ENCODE measurements at regions not wholly inside any gene's neighbourhood (a gene's known extent, or its start where the extent isn't known, plus 50 kb on each side); places are given as distances from the start of the nearest gene placed in this dataset.
A peak's percentile ranks its signal among the peaks of the same experiment; 100 is the strongest.

GRCh38 chr7:81648716-81649115 lies 121.1 kb downstream of the HGF start:
- no peak for DNase-seq (ENCODE audit: low read depth, low spot score)
- ChIA-PET POLR2A (no interaction called here), CTCF (no interaction called here)
- no peak overlapping the region for H3K4me3 ChIP-seq (ENCODE audit: low read depth, low read length)
- TF ChIP-seq, protein P1, sequence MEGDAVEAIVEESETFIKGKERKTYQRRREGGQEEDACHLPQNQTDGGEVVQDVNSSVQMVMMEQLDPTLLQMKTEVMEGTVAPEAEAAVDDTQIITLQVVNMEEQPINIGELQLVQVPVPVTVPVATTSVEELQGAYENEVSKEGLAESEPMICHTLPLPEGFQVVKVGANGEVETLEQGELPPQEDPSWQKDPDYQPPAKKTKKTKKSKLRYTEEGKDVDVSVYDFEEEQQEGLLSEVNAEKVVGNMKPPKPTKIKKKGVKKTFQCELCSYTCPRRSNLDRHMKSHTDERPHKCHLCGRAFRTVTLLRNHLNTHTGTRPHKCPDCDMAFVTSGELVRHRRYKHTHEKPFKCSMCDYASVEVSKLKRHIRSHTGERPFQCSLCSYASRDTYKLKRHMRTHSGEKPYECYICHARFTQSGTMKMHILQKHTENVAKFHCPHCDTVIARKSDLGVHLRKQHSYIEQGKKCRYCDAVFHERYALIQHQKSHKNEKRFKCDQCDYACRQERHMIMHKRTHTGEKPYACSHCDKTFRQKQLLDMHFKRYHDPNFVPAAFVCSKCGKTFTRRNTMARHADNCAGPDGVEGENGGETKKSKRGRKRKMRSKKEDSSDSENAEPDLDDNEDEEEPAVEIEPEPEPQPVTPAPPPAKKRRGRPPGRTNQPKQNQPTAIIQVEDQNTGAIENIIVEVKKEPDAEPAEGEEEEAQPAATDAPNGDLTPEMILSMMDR (IDR thresholded peaks at IDR 0.05; ENCODE audit: insufficient read depth, low read length, missing control alignments) = no peak

GRCh38 chr7:81645435-81645834 lies 124.4 kb downstream of the HGF start:
- ChIA-PET CTCF (no interaction called here), POLR2A (no interaction called here)
- DNase-seq (ENCODE audit: low read depth, low spot score) = no peak
- H3K4me3 ChIP-seq (ENCODE audit: low read depth, low read length) = no peak overlapping the region
- TF ChIP-seq, protein P1 (IDR thresholded peaks at IDR 0.05; ENCODE audit: insufficient read depth, low read length, missing control alignments) = no peak

DNA sequence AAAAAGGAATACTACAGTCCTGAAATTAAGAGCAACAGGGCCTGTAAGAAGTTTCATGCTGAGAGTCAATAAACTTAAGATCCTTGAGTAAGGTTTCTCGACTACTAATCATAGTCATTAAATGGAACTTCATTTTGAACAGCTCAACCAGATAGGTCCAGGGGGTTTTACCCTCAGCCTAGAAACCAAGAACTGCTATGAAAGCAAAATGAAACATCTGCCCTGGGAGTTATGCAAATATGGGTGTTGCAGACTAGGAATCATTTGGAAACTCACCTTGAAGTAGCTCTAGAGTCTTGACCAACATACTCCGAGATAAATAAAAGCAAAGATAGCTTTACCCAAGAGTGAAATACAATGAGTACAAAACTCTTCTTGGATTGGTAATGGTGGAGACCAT lies 128.0 kb downstream of the HGF start:
- CTCF ChIA-PET = interaction anchor here (0.8 kb wide), 1 partner anchor 12 kb away, joined by 3 read pairs; no protein-coding TSS in a partner anchor
- TF ChIP-seq, protein P1 (IDR thresholded peaks at IDR 0.05; ENCODE audit: insufficient read depth, low read length, missing control alignments) = no peak
- POLR2A ChIA-PET = no interaction called here

DNA sequence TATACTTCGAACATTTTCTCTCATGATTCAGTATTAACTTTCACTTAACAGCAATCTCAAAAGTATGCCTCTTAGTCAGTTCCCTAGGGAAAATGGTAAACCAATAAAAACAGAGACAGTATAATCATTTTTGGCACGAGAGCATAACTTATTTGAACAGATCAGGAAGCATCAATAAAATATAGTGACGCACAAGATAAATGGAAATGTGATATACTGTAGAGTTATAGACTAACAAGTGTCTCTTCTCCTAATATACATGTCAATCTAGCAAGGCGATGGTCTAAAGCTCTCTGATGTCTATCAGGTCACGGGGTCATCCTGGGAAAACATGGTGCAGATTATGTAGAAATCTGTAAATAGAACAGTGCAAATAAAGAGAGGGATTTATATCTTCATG lies 131.6 kb downstream of the HGF start:
- POLR2A ChIA-PET = no interaction called here
- CTCF ChIA-PET = no interaction called here
- H3K4me3 ChIP-seq (ENCODE audit: low read depth, low read length) = no peak overlapping the region
- DNase-seq (ENCODE audit: low read depth, low spot score) = peak; percentile 85
- TF ChIP-seq, protein P1 (IDR thresholded peaks at IDR 0.05; ENCODE audit: insufficient read depth, low read length, missing control alignments) = no peak

More for the DNA sequence above, 128.0 kb downstream of the HGF start:
- DNase-seq (ENCODE audit: low read depth, low spot score) = no peak
- H3K4me3 ChIP-seq (ENCODE audit: low read depth, low read length) = no peak overlapping the region

GRCh38 chr7:81637534-81637933 lies 132.3 kb downstream of the HGF start:
- TF ChIP-seq, protein P1 (IDR thresholded peaks at IDR 0.05; ENCODE audit: insufficient read depth, low read length, missing control alignments) = no peak

DNA sequence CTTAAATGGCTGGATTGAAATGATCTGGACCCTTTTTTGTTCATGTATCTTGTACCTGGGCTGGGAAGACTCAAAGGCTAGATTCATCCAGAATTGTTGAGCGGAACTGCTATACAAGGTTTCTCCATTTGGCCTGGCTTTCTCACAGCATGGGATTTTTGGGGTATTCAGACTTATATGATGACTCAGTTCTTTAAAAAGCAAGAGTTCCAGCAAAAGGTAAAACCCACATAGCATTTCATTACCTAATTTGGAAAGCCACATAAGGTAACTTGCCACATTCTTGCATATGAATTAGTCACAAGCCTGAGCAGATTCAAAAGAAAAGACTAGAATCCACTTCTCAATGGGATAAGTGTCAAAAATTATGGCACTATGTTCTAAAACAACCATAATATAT lies 137.4 kb downstream of the HGF start:
- TF ChIP-seq, protein P1 (IDR thresholded peaks at IDR 0.05; ENCODE audit: insufficient read depth, low read length, missing control alignments) = no peak
- POLR2A ChIA-PET = no interaction called here
- CTCF ChIA-PET = no interaction called here
- no peak for DNase-seq (ENCODE audit: low read depth, low spot score)
- H3K4me3 ChIP-seq (ENCODE audit: low read depth, low read length) = no peak overlapping the region

More at GRCh38 chr7:81637534-81637933, 132.3 kb downstream of the HGF start:
- ChIA-PET POLR2A (no interaction called here), CTCF (no interaction called here)
- no peak overlapping the region for H3K4me3 ChIP-seq (ENCODE audit: low read depth, low read length)
- no peak for DNase-seq (ENCODE audit: low read depth, low spot score)

All from AG04449 (cell line).